NOMO-1 (cell line): ENCODE measurements at regions not wholly inside any gene's neighbourhood (a gene's known extent, or its start where the extent isn't known, plus 50 kb on each side); places are given as distances from the start of the nearest gene placed in this dataset.

Experiments
- DNase-seq, 2 experiments: peaks; one replicate each; lab custom pipeline; 2025; ENCODE audit not compliant: unreplicated experiment in 2 of 2; lab: John Stamatoyannopoulos, UW

- no peak for DNase-seq
Observed at GRCh38 chr12:22981711-22982110, 356.7 kb downstream of the ETNK1 start.

DNA sequence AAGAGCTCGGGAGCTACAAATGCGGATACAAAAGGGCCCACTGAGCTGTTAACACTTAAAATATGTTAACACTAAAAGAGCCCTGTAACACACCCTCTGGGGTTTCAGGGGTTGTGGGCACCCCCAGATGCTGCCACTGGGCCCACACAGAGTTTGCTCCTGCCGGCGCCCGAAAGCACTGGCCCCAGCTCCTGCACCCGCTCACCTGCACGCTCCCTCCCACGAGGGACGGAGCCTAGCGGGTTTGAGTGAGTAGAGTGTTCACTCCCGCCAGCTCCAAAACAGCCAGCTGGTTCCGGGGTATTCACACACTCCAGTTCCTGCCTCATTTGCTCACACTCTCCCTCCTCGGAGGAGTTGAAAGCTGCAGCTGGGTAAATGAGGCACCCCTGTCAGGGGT is 357.7 kb downstream of the ETNK1 start:
- DNase-seq: no peak

DNA sequence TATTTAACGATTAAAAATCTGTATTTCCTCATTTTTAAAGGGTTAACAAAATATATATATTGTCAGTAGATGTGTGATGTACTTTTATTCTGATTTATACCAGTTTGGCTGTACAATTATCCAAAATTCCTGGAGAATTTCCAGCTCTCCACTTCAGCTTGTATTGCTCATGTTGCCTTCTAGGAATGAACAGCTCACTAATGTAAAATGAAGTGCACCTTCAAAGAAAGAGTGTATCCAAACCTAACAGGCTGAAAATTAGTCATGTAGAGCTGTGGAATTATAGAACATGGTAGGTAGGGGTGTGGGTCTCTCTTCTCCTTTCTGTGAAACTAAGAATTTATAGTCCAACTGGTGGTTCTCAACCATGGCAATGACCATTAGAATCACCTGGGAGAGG is 362.0 kb downstream of the ETNK1 start:
- no peak for DNase-seq

DNA sequence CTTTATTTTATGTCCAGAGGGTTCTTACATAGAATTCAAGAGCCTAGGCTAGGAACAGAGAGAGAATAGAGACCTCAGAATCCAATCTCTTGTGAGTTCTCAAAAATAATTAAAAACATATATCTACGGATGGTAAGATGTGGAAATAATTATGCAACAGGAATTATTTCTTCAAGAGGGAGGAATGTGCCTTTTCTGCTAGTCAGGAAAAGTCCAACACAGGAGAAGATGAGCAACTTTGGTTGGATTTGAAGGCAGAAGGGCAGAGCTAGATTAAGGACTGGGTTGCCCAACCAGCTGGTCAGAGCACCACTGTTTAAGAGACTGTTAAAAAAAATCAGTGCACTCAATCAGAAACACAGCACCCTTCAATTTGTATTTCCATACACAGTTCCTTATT is 365.5 kb downstream of the ETNK1 start:
- no peak for DNase-seq

GRCh38 chr12:22991250-22991844 is 366.4 kb downstream of the ETNK1 start:
- DNase-seq: no peak

DNA sequence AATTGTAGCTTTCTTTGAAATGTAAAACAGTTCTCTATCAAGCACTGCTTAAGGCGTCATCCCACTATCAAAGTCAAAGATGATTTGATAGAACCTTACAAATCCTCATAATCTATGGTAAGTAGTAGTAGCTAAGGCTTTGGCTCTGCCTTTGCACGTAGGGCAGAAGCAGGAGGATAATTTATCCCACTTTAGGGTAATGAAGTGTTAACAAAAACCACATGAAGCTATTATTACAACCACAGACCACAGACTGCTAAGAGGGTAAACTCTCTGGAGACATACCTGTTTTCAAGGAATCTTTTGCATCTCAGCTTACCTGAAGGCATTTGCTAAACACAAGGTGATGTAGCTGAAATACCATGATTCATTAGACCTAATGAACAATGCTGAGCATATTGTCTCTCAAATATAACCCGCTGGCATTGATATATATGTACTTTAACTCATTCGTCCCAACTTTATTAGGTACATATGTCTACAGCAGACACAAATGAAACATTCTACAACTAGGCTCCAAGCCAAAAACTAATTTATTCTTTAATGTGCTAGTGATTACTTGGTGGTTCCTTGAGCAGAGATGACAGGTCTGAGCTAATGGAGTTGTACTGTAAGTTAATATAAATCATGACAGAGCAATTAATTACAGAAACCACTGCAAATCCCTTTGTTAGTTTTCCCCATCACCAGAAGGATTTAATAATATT is 368.8 kb downstream of the ETNK1 start:
- no peak for DNase-seq

DNA sequence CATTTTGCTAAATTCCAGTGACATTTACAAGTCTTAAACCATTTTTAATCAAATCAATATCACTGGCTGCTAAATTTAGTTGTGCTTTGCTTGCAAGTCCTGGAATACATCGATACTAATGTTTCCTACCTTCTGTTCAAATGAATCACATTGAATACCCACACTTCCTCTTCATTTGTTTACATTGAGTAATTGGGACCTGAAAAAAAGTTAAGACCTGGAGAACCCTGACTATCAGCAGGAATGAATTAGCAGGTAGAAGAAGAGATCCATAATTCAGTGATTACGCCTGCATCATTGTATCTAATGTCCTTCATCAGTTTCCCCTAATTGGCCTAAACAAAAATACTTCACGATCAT is 369.3 kb downstream of the ETNK1 start:
- no peak for DNase-seq

GRCh38 chr12:23001487-23001886 is 376.5 kb downstream of the ETNK1 start:
- no peak for DNase-seq

DNA sequence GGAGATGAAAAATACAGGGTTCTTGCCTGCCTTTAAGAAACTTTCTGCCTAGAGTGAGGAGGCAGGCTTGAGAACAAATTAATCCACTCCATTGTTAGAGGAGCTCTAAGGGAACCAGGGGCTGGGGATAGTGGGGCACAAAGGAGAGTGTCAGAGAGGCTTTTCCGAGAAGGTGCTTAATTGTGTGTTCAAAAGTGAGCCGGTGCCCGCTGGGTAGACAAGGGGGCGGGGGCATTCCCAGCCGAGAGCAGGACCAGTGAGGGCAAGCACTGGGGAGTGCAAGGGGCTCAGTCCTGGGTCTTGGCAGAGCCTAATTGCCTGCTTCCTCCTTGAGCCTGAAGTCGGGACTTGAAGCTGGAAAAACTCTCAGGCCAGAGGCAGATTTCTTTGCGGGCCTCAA is 377.4 kb downstream of the ETNK1 start:
- no peak for DNase-seq

- no peak for DNase-seq
Observed at GRCh38 chr12:23004473-23005020, 379.6 kb downstream of the ETNK1 start.

- DNase-seq: no peak
Observed at GRCh38 chr12:23005387-23005786, 380.4 kb downstream of the ETNK1 start.

- DNase-seq: no peak
Observed at GRCh38 chr12:23006413-23006812, 381.4 kb downstream of the ETNK1 start.

- DNase-seq: no peak
Observed at GRCh38 chr12:23008623-23009022, 383.7 kb downstream of the ETNK1 start.

GRCh38 chr12:23014749-23015148 is 389.8 kb downstream of the ETNK1 start:
- DNase-seq: no peak

DNA sequence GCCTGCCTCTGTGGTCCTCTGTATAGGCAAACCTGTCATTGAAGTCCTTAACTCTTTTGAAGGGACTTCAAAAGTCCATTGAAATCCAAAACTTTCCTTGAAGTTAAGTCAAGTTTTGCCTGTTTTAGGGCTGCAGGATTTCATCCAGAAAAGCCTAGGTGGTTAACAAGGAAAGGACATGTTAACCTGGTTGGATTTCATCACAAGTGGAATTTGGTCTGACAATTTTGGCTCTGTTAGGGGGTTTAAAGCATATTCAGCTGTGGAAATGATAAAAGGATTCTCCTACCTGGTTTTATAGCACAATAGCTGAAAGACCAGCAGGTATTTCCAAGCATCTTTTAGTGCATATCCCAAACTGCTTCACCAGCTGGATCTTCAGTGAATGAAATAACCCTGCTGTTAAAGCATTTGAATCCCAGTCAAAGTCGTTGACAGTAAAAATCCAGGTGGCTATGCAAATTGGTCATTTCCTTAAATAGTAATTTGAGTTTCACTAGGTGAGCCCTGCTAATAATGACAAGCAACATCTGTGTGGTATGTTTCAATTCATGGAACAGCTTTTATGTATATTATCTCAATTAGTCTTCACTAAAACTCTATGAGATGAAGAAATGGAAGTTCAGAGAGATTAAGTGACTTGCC is 400.5 kb downstream of the ETNK1 start:
- DNase-seq: no peak

DNA sequence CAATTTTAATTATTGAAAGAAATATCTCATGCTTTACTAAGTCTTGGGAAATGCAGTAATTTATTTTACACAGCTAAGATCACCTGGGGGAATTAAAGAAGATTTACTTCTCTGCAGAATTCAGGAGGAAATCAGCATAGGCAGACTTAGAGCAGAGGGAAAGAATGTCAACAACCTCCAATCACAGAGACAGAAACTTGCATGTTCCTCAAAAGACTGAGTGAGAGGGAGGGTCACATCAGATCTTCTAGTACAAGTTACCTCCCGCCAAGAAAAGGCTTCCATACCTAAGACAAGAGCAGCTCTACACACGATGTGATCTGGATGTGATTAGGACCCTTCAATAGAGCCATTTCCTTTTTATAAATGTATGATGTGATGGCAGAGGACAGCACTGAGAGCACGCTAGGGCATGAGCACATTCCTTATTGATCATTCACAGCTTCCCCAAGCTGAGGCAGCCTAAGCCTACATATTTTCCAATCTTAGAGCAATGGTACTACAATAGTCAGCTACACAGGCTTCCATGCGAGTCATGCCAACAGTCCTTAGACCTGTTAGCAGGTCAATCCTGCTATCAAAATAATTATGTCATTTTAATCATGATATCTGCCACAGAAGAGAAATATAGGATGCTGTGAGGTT is 403.3 kb downstream of the ETNK1 start:
- no peak for DNase-seq

DNA sequence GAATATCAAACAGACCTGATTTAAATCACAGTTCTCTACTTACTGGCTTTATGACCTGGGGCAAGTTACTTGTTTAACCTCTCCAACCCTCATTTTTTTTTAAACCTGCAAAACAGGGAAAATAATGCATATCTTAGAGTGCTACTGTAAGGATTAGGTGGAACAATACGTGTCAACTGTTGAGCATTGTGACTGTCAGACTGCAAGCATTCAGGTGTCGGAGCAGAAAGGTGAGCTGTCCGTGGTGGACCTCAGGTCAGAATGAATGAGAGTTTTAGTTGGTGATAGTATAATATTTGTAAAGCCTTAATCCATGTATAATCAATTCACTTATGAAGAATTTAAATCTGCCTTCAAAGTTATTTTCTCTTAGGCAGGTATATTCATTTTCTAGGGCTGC is 404.2 kb downstream of the ETNK1 start:
- no peak for DNase-seq

GRCh38 chr12:23039834-23040233 is 414.9 kb downstream of the ETNK1 start:
- no peak for DNase-seq

GRCh38 chr12:23041774-23042173 is 416.8 kb downstream of the ETNK1 start:
- DNase-seq: no peak

DNA sequence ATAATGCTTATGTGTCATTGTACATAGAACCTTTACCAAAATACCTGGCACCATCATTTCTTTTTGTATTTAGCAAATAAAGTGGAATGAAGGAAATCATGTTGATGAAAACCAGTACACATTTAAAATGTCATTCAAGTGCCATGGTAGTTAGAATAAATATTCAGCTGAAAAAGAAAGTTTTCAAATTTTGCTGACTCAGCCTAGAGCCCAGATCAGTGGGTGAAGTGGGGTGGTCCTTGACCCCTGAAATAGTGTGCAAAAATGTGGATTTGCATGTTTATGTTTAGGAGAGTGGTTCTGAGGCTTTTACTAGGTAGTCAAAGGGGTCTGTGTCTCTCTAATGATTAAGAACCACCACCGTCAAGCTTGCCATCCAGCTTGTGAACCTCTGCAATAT is 418.7 kb downstream of the ETNK1 start:
- no peak for DNase-seq

DNA sequence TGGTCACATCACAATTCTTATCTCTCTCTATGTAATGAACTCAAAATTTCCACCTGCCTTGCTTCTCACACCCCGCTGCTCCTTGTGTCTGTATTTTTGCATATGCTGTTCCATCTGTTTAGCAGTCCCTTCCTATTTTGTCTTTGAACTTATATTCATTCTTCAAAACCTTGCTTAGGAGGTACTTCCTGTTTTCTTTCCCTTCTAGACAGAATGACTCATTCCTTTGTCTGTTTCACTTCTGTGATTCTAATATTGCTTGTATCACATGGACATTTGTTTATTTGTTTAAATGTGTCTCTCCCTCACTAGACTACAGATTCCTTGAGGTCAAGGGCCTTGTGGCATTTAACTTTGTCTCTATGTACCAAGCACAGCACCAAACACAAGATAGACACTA is 424.2 kb downstream of the ETNK1 start:
- peak; percentile 2 to 85 for DNase-seq

DNA sequence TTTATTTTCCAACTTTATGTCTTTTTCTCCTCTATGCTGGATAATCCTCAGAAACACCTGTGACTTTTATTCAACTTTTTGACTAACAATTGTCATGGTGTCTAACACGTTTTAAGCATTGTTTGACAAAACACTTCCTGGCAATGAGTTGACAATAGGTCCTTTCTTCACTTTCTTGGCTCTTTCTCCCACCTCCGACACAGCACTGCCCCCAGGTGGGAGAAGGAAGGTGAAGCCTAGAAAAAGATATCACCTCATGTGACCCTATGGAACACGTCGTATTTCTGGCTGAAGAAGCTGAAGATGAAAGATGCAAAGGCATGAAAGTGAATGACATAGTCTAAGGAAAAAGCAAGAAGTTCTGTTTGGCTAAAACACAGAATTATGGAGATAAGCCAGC is 430.0 kb downstream of the ETNK1 start:
- DNase-seq: peak; percentile 0 to 14
